ENCODE measurements at regions not wholly inside any gene's neighbourhood (a gene's known extent, or its start where the extent isn't known, plus 50 kb on each side); places are given as distances from the start of the nearest gene placed in this dataset.

- H3K4me1 Mint-ChIP-seq (ENCODE audit: low read depth, unreplicated experiment) = no peaks in the 10 kb centered on the region
- no peak overlapping the region for H3K4me3 Mint-ChIP-seq (ENCODE audit: unreplicated experiment)
- H3K27me3 Mint-ChIP-seq (ENCODE audit: unreplicated experiment) = no peaks in the 10 kb centered on the region
These were observed 388.1 kb upstream of the SPRED2 start for GRCh38 chr2:65820454-65820853.

GRCh38 chr2:65819963-65820362 lies 387.6 kb upstream of the SPRED2 start:
- Mint-ChIP-seq H3K9me3 (ENCODE audit: unreplicated experiment) (peaks cover 2% of the 10 kb centered on the region), H3K27ac (ENCODE audit: unreplicated experiment) (no peak overlapping the region), H3K27me3 (ENCODE audit: unreplicated experiment) (no peaks in the 10 kb centered on the region), H3K4me1 (ENCODE audit: low read depth, unreplicated experiment) (no peaks in the 10 kb centered on the region), H3K4me3 (ENCODE audit: unreplicated experiment) (no peak overlapping the region), H3K36me3 (ENCODE audit: unreplicated experiment) (no peaks in the 10 kb centered on the region)
- no peak for DNase-seq
- TF ChIP-seq CTCF (IDR thresholded peaks at IDR 0.05; ENCODE audit: partially characterized antibody, unreplicated experiment) = no peak

More at GRCh38 chr2:65820454-65820853, 388.1 kb upstream of the SPRED2 start:
- H3K36me3 Mint-ChIP-seq (ENCODE audit: unreplicated experiment) = no peaks in the 10 kb centered on the region
- H3K9me3 Mint-ChIP-seq (ENCODE audit: unreplicated experiment) = peaks cover 2% of the 10 kb centered on the region
- no peak for TF ChIP-seq CTCF (IDR thresholded peaks at IDR 0.05; ENCODE audit: partially characterized antibody, unreplicated experiment)
- no peak overlapping the region for H3K27ac Mint-ChIP-seq (ENCODE audit: unreplicated experiment)
- DNase-seq = no peak

GRCh38 chr2:65818873-65819451 lies 386.6 kb upstream of the SPRED2 start:
- Mint-ChIP-seq H3K27me3 (ENCODE audit: unreplicated experiment) (no peaks in the 10 kb centered on the region), H3K9me3 (ENCODE audit: unreplicated experiment) (peaks cover 2% of the 10 kb centered on the region), H3K4me3 (ENCODE audit: unreplicated experiment) (no peak overlapping the region), H3K27ac (ENCODE audit: unreplicated experiment) (no peak overlapping the region), H3K36me3 (ENCODE audit: unreplicated experiment) (no peaks in the 10 kb centered on the region), H3K4me1 (ENCODE audit: low read depth, unreplicated experiment) (no peaks in the 10 kb centered on the region)
- no peak for DNase-seq
- no peak for TF ChIP-seq CTCF (IDR thresholded peaks at IDR 0.05; ENCODE audit: partially characterized antibody, unreplicated experiment)

- no peak overlapping the region for H3K4me3 Mint-ChIP-seq (ENCODE audit: unreplicated experiment)
- H3K4me1 Mint-ChIP-seq (ENCODE audit: low read depth, unreplicated experiment) = no peaks in the 10 kb centered on the region
- DNase-seq = no peak
- no peak for TF ChIP-seq CTCF (IDR thresholded peaks at IDR 0.05; ENCODE audit: partially characterized antibody, unreplicated experiment)
- no peaks in the 10 kb centered on the region for H3K9me3 Mint-ChIP-seq (ENCODE audit: unreplicated experiment)
- no peaks in the 10 kb centered on the region for H3K36me3 Mint-ChIP-seq (ENCODE audit: unreplicated experiment)
- H3K27me3 Mint-ChIP-seq (ENCODE audit: unreplicated experiment) = no peaks in the 10 kb centered on the region
- no peak overlapping the region for H3K27ac Mint-ChIP-seq (ENCODE audit: unreplicated experiment)
These were observed 381.3 kb upstream of the SPRED2 start for GRCh38 chr2:65813631-65814173.

- no peak overlapping the region for H3K27ac Mint-ChIP-seq (ENCODE audit: unreplicated experiment)
- TF ChIP-seq CTCF (IDR thresholded peaks at IDR 0.05; ENCODE audit: partially characterized antibody, unreplicated experiment) = no peak
- H3K9me3 Mint-ChIP-seq (ENCODE audit: unreplicated experiment) = no peaks in the 10 kb centered on the region
- no peak for DNase-seq
- no peak overlapping the region for H3K4me3 Mint-ChIP-seq (ENCODE audit: unreplicated experiment)
- no peaks in the 10 kb centered on the region for H3K27me3 Mint-ChIP-seq (ENCODE audit: unreplicated experiment)
- no peaks in the 10 kb centered on the region for H3K36me3 Mint-ChIP-seq (ENCODE audit: unreplicated experiment)
- no peaks in the 10 kb centered on the region for H3K4me1 Mint-ChIP-seq (ENCODE audit: low read depth, unreplicated experiment)
These were observed 380.5 kb upstream of the SPRED2 start for GRCh38 chr2:65812887-65813286.

Data from glutamatergic neuron (in vitro differentiated cells).